GM19328 (cell line): ENCODE measurements at regions not wholly inside any gene's neighbourhood (a gene's known extent, or its start where the extent isn't known, plus 50 kb on each side); places are given as distances from the start of the nearest gene placed in this dataset.

ENCODE experiments used
- ATAC-seq: cut with Tn5 transposase; IDR thresholded peaks from one replicate; pipeline ENCODE4 v1.9.1; 2021; ENCODE audit warnings: mild to moderate bottlenecking, moderate library complexity; ENCODE audit not compliant: unreplicated experiment

- ATAC-seq: no peak
These were observed 54.2 kb upstream of the MCTP2 start for GRCh38 chr15:94177112-94177511.

GRCh38 chr15:94175420-94175819, 55.9 kb upstream of the MCTP2 start:
- no peak for ATAC-seq

- peak; percentile 77 for ATAC-seq
These were observed 57.0 kb upstream of the MCTP2 start for GRCh38 chr15:94174399-94174802.

- ATAC-seq: no peak
These were observed 63.1 kb upstream of the MCTP2 start for GRCh38 chr15:94168250-94168649.

GRCh38 chr15:94164971-94165370, 66.4 kb upstream of the MCTP2 start:
- no peak for ATAC-seq

GRCh38 chr15:94164202-94164807, 67.1 kb upstream of the MCTP2 start:
- no peak for ATAC-seq

GRCh38 chr15:94162939-94163338, 68.4 kb upstream of the MCTP2 start:
- ATAC-seq: no peak

GRCh38 chr15:94154255-94154654, 77.1 kb upstream of the MCTP2 start:
- no peak for ATAC-seq

- no peak for ATAC-seq
These were observed 86.3 kb upstream of the MCTP2 start for GRCh38 chr15:94145046-94145445.

- ATAC-seq: no peak
These were observed 89.6 kb upstream of the MCTP2 start for GRCh38 chr15:94141802-94142201.

GRCh38 chr15:94135486-94136147, 95.7 kb upstream of the MCTP2 start:
- no peak for ATAC-seq

GRCh38 chr15:94131875-94132274, 99.5 kb upstream of the MCTP2 start:
- no peak for ATAC-seq

GRCh38 chr15:94130504-94130903, 100.9 kb upstream of the MCTP2 start:
- ATAC-seq: no peak

- no peak for ATAC-seq
These were observed 104.4 kb upstream of the MCTP2 start for GRCh38 chr15:94127006-94127405.

GRCh38 chr15:94125698-94126097, 105.7 kb upstream of the MCTP2 start:
- no peak for ATAC-seq

GRCh38 chr15:94125156-94125555, 106.2 kb upstream of the MCTP2 start:
- no peak for ATAC-seq

GRCh38 chr15:94122516-94122915, 108.8 kb upstream of the MCTP2 start:
- ATAC-seq: no peak

GRCh38 chr15:94119923-94120775, 111.2 kb upstream of the MCTP2 start:
- peak; percentile 100 for ATAC-seq

- no peak for ATAC-seq
These were observed 112.0 kb upstream of the MCTP2 start for GRCh38 chr15:94119298-94119811.

GRCh38 chr15:94110476-94111130, 120.8 kb upstream of the MCTP2 start:
- no peak for ATAC-seq

GRCh38 chr15:94107652-94108051, 123.7 kb upstream of the MCTP2 start:
- ATAC-seq: no peak
